SU-DHL-6 (cell line): ENCODE measurements at regions not wholly inside any gene's neighbourhood (a gene's known extent, or its start where the extent isn't known, plus 50 kb on each side); places are given as distances from the start of the nearest gene placed in this dataset.

Source experiments
- H2AFZ ChIP-seq: fragments of 200-600 bp; sonication (generic); 2 replicates; pipeline ENCODE4 v1.6.1; 2014; ENCODE audit warnings: low read depth, mild to moderate bottlenecking, moderate library complexity, mixed read lengths, antibody characterized with exemption, low read length; ENCODE audit not compliant: severe bottlenecking
- H3F3A ChIP-seq: fragments of 200-600 bp; shearing (Covaris generic); 2 replicates; pipeline ENCODE4 v1.6.0; 2016; ENCODE audit warnings: antibody characterized with exemption, mild to moderate bottlenecking; ENCODE audit not compliant: insufficient read depth
- H3K27ac ChIP-seq: fragments of 200-600 bp; sonication (generic); 2 replicates; pipeline ENCODE4 v1.5.1; 2016; ENCODE audit warnings: low read depth, mild to moderate bottlenecking, low read length, moderate library complexity, mixed read lengths
- H3K27me3 ChIP-seq: fragments of 200-600 bp; sonication (generic), shearing (Covaris generic); 2 replicates; pipeline ENCODE4 v1.6.0; 2014; ENCODE audit warnings: mild to moderate bottlenecking, low read length
- H3K36me3 ChIP-seq: fragments of 200-600 bp; sonication (generic); 2 replicates; pipeline ENCODE4 v1.6.1; 2014; ENCODE audit warnings: mild to moderate bottlenecking, low read length, mixed read lengths
- H3K4me2 ChIP-seq: fragments of 300-600, 200-600 bp; shearing (Covaris generic), sonication (generic); 2 replicates; pipeline ENCODE4 v1.6.0; 2014; ENCODE audit warnings: low read length, low read depth, mild to moderate bottlenecking; ENCODE audit not compliant: poor library complexity, severe bottlenecking
- H3K4me3 ChIP-seq: fragments of 200-600 bp; sonication (generic); 2 replicates; pipeline ENCODE4 v1.5.1; 2014; ENCODE audit warnings: antibody characterized with exemption, low read length, mild to moderate bottlenecking, mixed read lengths; ENCODE audit not compliant: insufficient read depth, poor library complexity, severe bottlenecking
- H3K79me2 ChIP-seq: fragments of 200-600 bp; sonication (generic); 2 replicates; pipeline ENCODE4 v1.6.1; 2014; ENCODE audit warnings: mild to moderate bottlenecking, low read length, moderate library complexity; ENCODE audit not compliant: insufficient read depth
- H3K9ac ChIP-seq: fragments of 200-600 bp; sonication (generic); 2 replicates; pipeline ENCODE4 v1.7.0; 2014; ENCODE audit warnings: mild to moderate bottlenecking, low read length
- H3K9me2 ChIP-seq: fragments of 200-600 bp; sonication (generic); replicated peaks from 2 replicates; pipeline ENCODE4 v1.6.1; 2014; ENCODE audit warnings: low read length; ENCODE audit not compliant: insufficient read depth
- H3K9me3 ChIP-seq: fragments of 200-600 bp; sonication (generic); 2 replicates; pipeline ENCODE4 v1.6.1; 2014; ENCODE audit warnings: low read length, mixed read lengths; ENCODE audit not compliant: insufficient read depth
- H4K20me1 ChIP-seq: fragments of 200-600 bp; sonication (generic); 2 replicates; pipeline ENCODE4 v1.6.1; 2014; ENCODE audit warnings: low read depth, mild to moderate bottlenecking, antibody characterized with exemption, low read length, moderate library complexity, mixed read lengths
- EZH2phosphoT487 ChIP-seq: fragments of 200-600 bp; sonication (generic), shearing (Covaris generic); conservative IDR thresholded peaks from 2 replicates; pipeline ENCODE4 v1.6.1; 2018; ENCODE audit warnings: mild to moderate bottlenecking, antibody characterized with exemption, low read length, moderate library complexity, mixed read lengths
- TF ChIP-seq, protein P1 (sequence below): fragments of 200-600 bp; sonication (generic); IDR thresholded peaks from one replicate; pipeline ENCODE4 v1.5.1; 2017; ENCODE audit warnings: antibody characterized with exemption, mild to moderate bottlenecking, low read length, moderate library complexity; ENCODE audit not compliant: insufficient read depth, poor library complexity, severe bottlenecking

DNA sequence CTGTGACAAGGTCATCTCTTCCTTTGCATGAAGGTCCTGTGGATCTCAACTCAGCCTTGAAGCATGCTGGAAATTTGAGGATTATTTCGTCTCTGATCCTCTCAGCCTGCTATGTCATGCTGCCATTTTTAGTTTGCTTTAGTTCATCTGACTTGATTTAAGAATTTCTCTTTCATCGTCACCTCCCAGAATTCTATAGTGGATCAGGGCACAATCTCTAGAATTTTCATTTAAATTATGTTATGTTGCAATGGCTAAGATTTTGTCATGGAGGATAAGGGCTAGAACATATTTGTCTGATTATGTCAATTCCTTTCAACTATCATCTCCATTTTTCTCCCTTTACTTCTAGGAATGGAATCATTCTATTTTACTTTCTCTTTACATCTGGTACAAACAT is 98.8 kb downstream of the PCDH10 start:
- Histone ChIP-seq H2AFZ (no peak overlapping the region), H3K9me3 (no peaks in the 10 kb centered on the region), H3K9ac (no peak overlapping the region), H3F3A (no peaks in the 10 kb centered on the region), H3K36me3 (no peaks in the 10 kb centered on the region), H3K27me3 (no peaks in the 10 kb centered on the region), H3K4me2 (no peak overlapping the region), H3K9me2 (no peaks in the 10 kb centered on the region), H3K4me3 (no peak overlapping the region), H4K20me1 (no peaks in the 10 kb centered on the region), H3K79me2 (no peaks in the 10 kb centered on the region), H3K27ac (no peak overlapping the region)
- TF ChIP-seq EZH2phosphoT487, result no peak
- TF ChIP-seq, protein P1, sequence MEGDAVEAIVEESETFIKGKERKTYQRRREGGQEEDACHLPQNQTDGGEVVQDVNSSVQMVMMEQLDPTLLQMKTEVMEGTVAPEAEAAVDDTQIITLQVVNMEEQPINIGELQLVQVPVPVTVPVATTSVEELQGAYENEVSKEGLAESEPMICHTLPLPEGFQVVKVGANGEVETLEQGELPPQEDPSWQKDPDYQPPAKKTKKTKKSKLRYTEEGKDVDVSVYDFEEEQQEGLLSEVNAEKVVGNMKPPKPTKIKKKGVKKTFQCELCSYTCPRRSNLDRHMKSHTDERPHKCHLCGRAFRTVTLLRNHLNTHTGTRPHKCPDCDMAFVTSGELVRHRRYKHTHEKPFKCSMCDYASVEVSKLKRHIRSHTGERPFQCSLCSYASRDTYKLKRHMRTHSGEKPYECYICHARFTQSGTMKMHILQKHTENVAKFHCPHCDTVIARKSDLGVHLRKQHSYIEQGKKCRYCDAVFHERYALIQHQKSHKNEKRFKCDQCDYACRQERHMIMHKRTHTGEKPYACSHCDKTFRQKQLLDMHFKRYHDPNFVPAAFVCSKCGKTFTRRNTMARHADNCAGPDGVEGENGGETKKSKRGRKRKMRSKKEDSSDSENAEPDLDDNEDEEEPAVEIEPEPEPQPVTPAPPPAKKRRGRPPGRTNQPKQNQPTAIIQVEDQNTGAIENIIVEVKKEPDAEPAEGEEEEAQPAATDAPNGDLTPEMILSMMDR, result no peak

DNA sequence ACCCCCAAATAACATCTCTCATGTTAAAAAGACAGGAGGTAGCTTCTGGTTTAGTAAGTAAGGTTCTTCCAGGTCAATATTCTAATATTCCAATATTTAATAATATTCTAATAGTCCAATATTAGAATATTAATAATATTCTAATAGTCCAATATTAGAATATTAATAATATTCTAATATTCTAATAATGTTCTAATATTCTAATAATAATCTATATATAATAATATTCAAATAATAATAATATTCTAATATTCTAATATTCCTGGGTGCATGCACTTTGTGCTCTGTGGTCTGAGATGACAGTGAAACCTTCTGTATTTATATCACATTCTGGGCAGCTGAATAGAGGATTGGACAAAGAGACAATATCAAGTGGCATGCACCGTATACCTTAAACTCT is 96.1 kb downstream of the PCDH10 start:
- no peaks in the 10 kb centered on the region for H3K9me3 ChIP-seq
- H3F3A ChIP-seq, result no peaks in the 10 kb centered on the region
- no peak overlapping the region for H3K9ac ChIP-seq
- H3K27me3 ChIP-seq, result no peaks in the 10 kb centered on the region
- no peak overlapping the region for H2AFZ ChIP-seq
- no peak overlapping the region for H3K4me2 ChIP-seq
- TF ChIP-seq, protein P1, result no peak
- TF ChIP-seq EZH2phosphoT487, result no peak
- no peaks in the 10 kb centered on the region for H3K79me2 ChIP-seq
- no peak overlapping the region for H3K27ac ChIP-seq
- H3K36me3 ChIP-seq, result no peaks in the 10 kb centered on the region
- no peak overlapping the region for H3K4me3 ChIP-seq
- no peaks in the 10 kb centered on the region for H4K20me1 ChIP-seq
- H3K9me2 ChIP-seq, result no peaks in the 10 kb centered on the region
